Ureter (tissue), 1 donor: ENCODE measurements at regions not wholly inside any gene's neighbourhood (a gene's known extent, or its start where the extent isn't known, plus 50 kb on each side); places are given as distances from the start of the nearest gene placed in this dataset.

ENCODE experiments used
- DNase-seq: peaks from one replicate; pipeline ENCODE4 v3.0.0-alpha.2; 2020; ENCODE audit warnings: low spot score
- donor health status: DM: yes; HTN: yes; CAD: no.

GRCh38 chr10:78868456-78868855 lies 200.3 kb upstream of the ZMIZ1 start:
- peak; percentile 44 for DNase-seq

- peak; percentile 42 for DNase-seq
Measured at GRCh38 chr10:78868861-78869260, 199.9 kb upstream of the ZMIZ1 start.

- DNase-seq = peak; percentile 31
Measured at GRCh38 chr10:78869508-78870454, 199.0 kb upstream of the ZMIZ1 start.

- DNase-seq = peak; percentile 12
Measured at GRCh38 chr10:78870458-78870857, 198.3 kb upstream of the ZMIZ1 start.

GRCh38 chr10:78871796-78872195 lies 197.0 kb upstream of the ZMIZ1 start:
- DNase-seq = no peak

- no peak for DNase-seq
Measured at GRCh38 chr10:78873413-78873812, 195.4 kb upstream of the ZMIZ1 start.

- DNase-seq = no peak
Measured at GRCh38 chr10:78875331-78875877, 193.4 kb upstream of the ZMIZ1 start.

- DNase-seq = no peak
Measured at GRCh38 chr10:78875932-78876331, 192.8 kb upstream of the ZMIZ1 start.

GRCh38 chr10:78876449-78876848 lies 192.3 kb upstream of the ZMIZ1 start:
- DNase-seq = no peak

- DNase-seq = no peak
Measured at GRCh38 chr10:78879621-78880020, 189.1 kb upstream of the ZMIZ1 start.

- DNase-seq = no peak
Measured at GRCh38 chr10:78886129-78886528, 182.6 kb upstream of the ZMIZ1 start.

- no peak for DNase-seq
Measured at GRCh38 chr10:78889536-78890063, 179.2 kb upstream of the ZMIZ1 start.

- DNase-seq = peak; percentile 44
Measured at GRCh38 chr10:78890506-78890905, 178.3 kb upstream of the ZMIZ1 start.

GRCh38 chr10:78891741-78892140 lies 177.0 kb upstream of the ZMIZ1 start:
- no peak for DNase-seq

GRCh38 chr10:78892338-78893176 lies 176.2 kb upstream of the ZMIZ1 start:
- no peak for DNase-seq

GRCh38 chr10:78893217-78893616 lies 175.5 kb upstream of the ZMIZ1 start:
- DNase-seq = no peak

- no peak for DNase-seq
Measured at GRCh38 chr10:78894089-78894840, 174.5 kb upstream of the ZMIZ1 start.

GRCh38 chr10:78894841-78895195 lies 173.9 kb upstream of the ZMIZ1 start:
- peak; percentile 32 for DNase-seq

GRCh38 chr10:78895469-78895868 lies 173.3 kb upstream of the ZMIZ1 start:
- DNase-seq = no peak

- DNase-seq = peak; percentile 31
Measured at GRCh38 chr10:78896159-78896928, 172.4 kb upstream of the ZMIZ1 start.
